A673 (cell line): ENCODE measurements at regions not wholly inside any gene's neighbourhood (a gene's known extent, or its start where the extent isn't known, plus 50 kb on each side); places are given as distances from the start of the nearest gene placed in this dataset.

ENCODE experiments used
- EZH2 ChIP-seq: fragments of 200-600 bp; sonication (generic); IDR thresholded peaks from 2 replicates; pipeline ENCODE4 v1.6.1; 2017; ENCODE audit warnings: borderline replicate concordance, low read depth, mild to moderate bottlenecking, mixed read lengths, antibody characterized with exemption, low read length; ENCODE audit not compliant: poor library complexity, severe bottlenecking
- TF ChIP-seq, protein P1 (sequence below): fragments of 300-800, 200-600 bp; sonication (generic); conservative IDR thresholded peaks from 2 replicates; pipeline ENCODE4 v1.5.1; 2017; ENCODE audit warnings: low read depth, mild to moderate bottlenecking, antibody characterized with exemption, low read length, moderate library complexity, mixed read lengths

DNA sequence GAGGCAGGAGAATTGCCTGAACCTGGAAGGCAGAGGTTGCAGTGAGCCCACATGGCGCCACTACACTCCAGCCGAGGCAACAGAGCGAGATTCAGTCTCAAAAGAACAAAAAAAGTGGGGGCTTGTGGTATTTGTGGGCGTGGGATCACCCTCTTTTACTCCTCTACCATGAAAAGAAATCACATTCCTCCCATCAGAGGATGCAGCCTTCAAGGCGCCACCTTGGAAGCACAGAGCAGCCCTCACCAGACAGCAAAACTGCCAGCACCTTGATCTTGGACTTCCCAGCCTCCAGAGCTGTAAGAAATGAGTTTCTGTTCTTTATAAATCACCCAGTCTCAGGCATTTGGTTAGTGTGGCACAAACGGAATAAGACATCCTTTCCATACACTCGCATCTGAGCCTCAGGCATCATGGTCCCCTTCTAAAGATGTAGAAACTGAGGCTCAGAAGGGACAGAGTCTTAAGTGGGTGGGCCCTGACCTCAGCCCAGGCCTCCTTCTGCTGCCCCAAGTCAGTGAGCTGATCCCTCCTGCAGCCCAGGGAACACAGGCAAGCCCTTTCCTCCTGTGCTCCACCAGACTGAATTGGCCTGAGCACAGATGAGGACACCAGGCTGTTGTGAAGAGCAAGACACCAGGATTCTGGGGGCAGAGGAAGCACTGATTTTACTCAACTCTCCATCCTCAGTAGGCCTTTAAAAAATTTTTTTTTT, 201.7 kb upstream of the LINGO1 start:
- TF ChIP-seq, protein P1, sequence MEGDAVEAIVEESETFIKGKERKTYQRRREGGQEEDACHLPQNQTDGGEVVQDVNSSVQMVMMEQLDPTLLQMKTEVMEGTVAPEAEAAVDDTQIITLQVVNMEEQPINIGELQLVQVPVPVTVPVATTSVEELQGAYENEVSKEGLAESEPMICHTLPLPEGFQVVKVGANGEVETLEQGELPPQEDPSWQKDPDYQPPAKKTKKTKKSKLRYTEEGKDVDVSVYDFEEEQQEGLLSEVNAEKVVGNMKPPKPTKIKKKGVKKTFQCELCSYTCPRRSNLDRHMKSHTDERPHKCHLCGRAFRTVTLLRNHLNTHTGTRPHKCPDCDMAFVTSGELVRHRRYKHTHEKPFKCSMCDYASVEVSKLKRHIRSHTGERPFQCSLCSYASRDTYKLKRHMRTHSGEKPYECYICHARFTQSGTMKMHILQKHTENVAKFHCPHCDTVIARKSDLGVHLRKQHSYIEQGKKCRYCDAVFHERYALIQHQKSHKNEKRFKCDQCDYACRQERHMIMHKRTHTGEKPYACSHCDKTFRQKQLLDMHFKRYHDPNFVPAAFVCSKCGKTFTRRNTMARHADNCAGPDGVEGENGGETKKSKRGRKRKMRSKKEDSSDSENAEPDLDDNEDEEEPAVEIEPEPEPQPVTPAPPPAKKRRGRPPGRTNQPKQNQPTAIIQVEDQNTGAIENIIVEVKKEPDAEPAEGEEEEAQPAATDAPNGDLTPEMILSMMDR: no peak
- TF ChIP-seq EZH2: no peak
